GM23338 (cell line): ENCODE measurements at regions not wholly inside any gene's neighbourhood (a gene's known extent, or its start where the extent isn't known, plus 50 kb on each side); places are given as distances from the start of the nearest gene placed in this dataset.

ENCODE experiments used
- ATAC-seq: fragments of 200-7000 bp; cut with Tn5 transposase; 3 replicates; pipeline ENCODE4 v1.9.1; 2020
- DNase-seq: peaks from one replicate; pipeline ENCODE4 v3.0.0-alpha.2; 2015; ENCODE audit warnings: low spot score
- H2AFZ ChIP-seq: fragments of 200-600 bp; sonication (generic); 2 replicates; pipeline ENCODE4 v1.8.0; 2016; ENCODE audit warnings: antibody characterized with exemption, mild to moderate bottlenecking, moderate library complexity
- H3F3A ChIP-seq: fragments of 200-600 bp; sonication (generic); replicated peaks from 2 replicates; pipeline ENCODE4 v1.8.0; 2017; ENCODE audit warnings: antibody characterized with exemption, mixed run types, low read depth
- H3K27ac ChIP-seq: fragments of 200-600 bp; sonication (generic); 2 replicates; pipeline ENCODE4 v1.6.1; 2016; ENCODE audit warnings: low read depth
- H3K27me3 ChIP-seq: fragments of 200-600 bp; sonication (generic); 2 replicates; pipeline ENCODE4 v1.8.0; 2016; ENCODE audit warnings: mild to moderate bottlenecking, mixed run types, moderate library complexity; ENCODE audit not compliant: insufficient read depth
- H3K36me3 ChIP-seq: fragments of 200-600 bp; sonication (generic); 2 replicates; pipeline ENCODE4 v1.8.0; 2016; ENCODE audit warnings: mild to moderate bottlenecking; ENCODE audit not compliant: insufficient read depth
- H3K4me1 ChIP-seq: fragments of 200-600 bp; sonication (generic); 2 replicates; pipeline ENCODE4 v1.8.0; 2016; ENCODE audit warnings: mild to moderate bottlenecking, moderate library complexity; ENCODE audit not compliant: insufficient read depth
- H3K4me2 ChIP-seq: fragments of 200-600 bp; sonication (generic); 2 replicates; pipeline ENCODE4 v1.7.1; 2017; ENCODE audit warnings: mixed run types
- H3K4me3 ChIP-seq: fragments of 200-600 bp; sonication (generic); 2 replicates; pipeline ENCODE4 v1.6.1; 2016; ENCODE audit warnings: mixed run types
- H3K79me2 ChIP-seq: fragments of 200-600 bp; sonication (generic); replicated peaks from 2 replicates; pipeline ENCODE4 v1.8.0; 2017; ENCODE audit warnings: mild to moderate bottlenecking; ENCODE audit not compliant: insufficient read depth
- H3K9me2 ChIP-seq: fragments of 200-600 bp; sonication (generic); 2 replicates; pipeline ENCODE4 v1.8.0; 2017; ENCODE audit not compliant: insufficient read depth
- H4K20me1 ChIP-seq: fragments of 200-600 bp; sonication (generic); replicated peaks from 2 replicates; pipeline ENCODE4 v1.8.0; 2017; ENCODE audit warnings: mild to moderate bottlenecking; ENCODE audit not compliant: insufficient read depth
- H3K27ac Mint-ChIP-seq: 2 replicates; pipeline ENCODE4 v1.8.0; 2020; ENCODE audit warnings: inconsistent platforms, mild to moderate bottlenecking, moderate library complexity, mixed read lengths
- H3K27me3 Mint-ChIP-seq: 3 replicates; pipeline ENCODE4 v1.8.0; 2022; ENCODE audit warnings: low read depth, mild to moderate bottlenecking, moderate library complexity, mixed read lengths, inconsistent platforms; ENCODE audit not compliant: insufficient read depth, poor library complexity
- H3K36me3 Mint-ChIP-seq: 3 replicates; pipeline ENCODE4 v1.8.0; 2021; ENCODE audit warnings: low read depth, mild to moderate bottlenecking, inconsistent platforms, moderate library complexity, mixed read lengths
- H3K4me1 Mint-ChIP-seq: 3 replicates; pipeline ENCODE4 v1.8.0; 2020; ENCODE audit warnings: mild to moderate bottlenecking, inconsistent platforms, mixed read lengths
- H3K4me3 Mint-ChIP-seq: 3 replicates; pipeline ENCODE4 v1.8.0; 2021; ENCODE audit warnings: moderate library complexity, mild to moderate bottlenecking, inconsistent platforms, mixed read lengths
- H3K9me3 Mint-ChIP-seq: 3 replicates; pipeline ENCODE4 v1.8.0; 2020; ENCODE audit warnings: moderate library complexity, mild to moderate bottlenecking, inconsistent platforms, mixed read lengths
- CREB1 ChIP-seq: fragments of 250-450 bp; sonication (Bioruptor Pico); IDR thresholded peaks from 2 replicates; pipeline ENCODE4 v1.5.0; 2020; ENCODE audit warnings: low read depth, mild to moderate bottlenecking, moderate library complexity
- EZH2 ChIP-seq: fragments of 200-600 bp; sonication (generic); IDR thresholded peaks from one replicate; pipeline ENCODE4 v1.8.0; 2017; ENCODE audit warnings: antibody characterized with exemption, mild to moderate bottlenecking, low read depth; ENCODE audit not compliant: unreplicated experiment
- EZH2phosphoT487 ChIP-seq: fragments of 200-600 bp; sonication (generic); IDR thresholded peaks from one replicate; pipeline ENCODE4 v1.8.1; 2018; ENCODE audit warnings: antibody characterized with exemption; ENCODE audit not compliant: unreplicated experiment
- JUNB ChIP-seq: IDR thresholded peaks from one replicate; pipeline ENCODE4 v1.6.1; 2016; ENCODE audit warnings: antibody characterized with exemption; ENCODE audit not compliant: unreplicated experiment
- NANOG ChIP-seq: IDR thresholded peaks from 2 replicates; pipeline ENCODE4 v1.6.1; 2016; ENCODE audit warnings: antibody characterized with exemption, borderline replicate concordance
- POLR2AphosphoS5 ChIP-seq: IDR thresholded peaks from 2 replicates; pipeline ENCODE4 v1.6.1; 2016; ENCODE audit warnings: antibody characterized with exemption, low read depth
- STAT1 ChIP-seq: IDR thresholded peaks from one replicate; pipeline ENCODE4 v1.6.1; 2016; ENCODE audit warnings: antibody characterized with exemption; ENCODE audit not compliant: unreplicated experiment
- ZNF114 ChIP-seq: fragments of 250-450 bp; sonication (Bioruptor Pico); IDR thresholded peaks from 2 replicates; pipeline ENCODE4 v1.5.0; 2020; ENCODE audit warnings: mild to moderate bottlenecking, moderate library complexity
- ZNF331 ChIP-seq: fragments of 250-450 bp; sonication (Bioruptor Pico); IDR thresholded peaks from 2 replicates; pipeline ENCODE4 v1.5.0; 2020; ENCODE audit warnings: low read depth, mild to moderate bottlenecking, moderate library complexity
- ZNF462 ChIP-seq: fragments of 250-450 bp; sonication (Bioruptor Pico); IDR thresholded peaks from 2 replicates; pipeline ENCODE4 v1.5.0; 2020; ENCODE audit warnings: mild to moderate bottlenecking, moderate library complexity
- TF ChIP-seq, protein P1 (sequence below), 2 experiments: fragments of 200-600 bp in 1 of 2; sonication (generic) in 1 of 2; conservative IDR thresholded peaks; 2 replicates each; pipeline versions ENCODE4 v1.5.1 to v1.6.1; 2016 to 2017; ENCODE audit warnings: antibody characterized with exemption in 2 of 2, low read depth in 2 of 2, mild to moderate bottlenecking in 2 of 2, moderate library complexity in 1 of 2
- TF ChIP-seq, protein P2 (sequence below): IDR thresholded peaks from 2 replicates; pipeline ENCODE4 v1.6.1; 2016; ENCODE audit warnings: antibody characterized with exemption
- TF ChIP-seq, protein P3 (sequence below): IDR thresholded peaks from one replicate; pipeline ENCODE4 v1.6.1; 2018; ENCODE audit warnings: antibody characterized with exemption; ENCODE audit not compliant: unreplicated experiment

DNA sequence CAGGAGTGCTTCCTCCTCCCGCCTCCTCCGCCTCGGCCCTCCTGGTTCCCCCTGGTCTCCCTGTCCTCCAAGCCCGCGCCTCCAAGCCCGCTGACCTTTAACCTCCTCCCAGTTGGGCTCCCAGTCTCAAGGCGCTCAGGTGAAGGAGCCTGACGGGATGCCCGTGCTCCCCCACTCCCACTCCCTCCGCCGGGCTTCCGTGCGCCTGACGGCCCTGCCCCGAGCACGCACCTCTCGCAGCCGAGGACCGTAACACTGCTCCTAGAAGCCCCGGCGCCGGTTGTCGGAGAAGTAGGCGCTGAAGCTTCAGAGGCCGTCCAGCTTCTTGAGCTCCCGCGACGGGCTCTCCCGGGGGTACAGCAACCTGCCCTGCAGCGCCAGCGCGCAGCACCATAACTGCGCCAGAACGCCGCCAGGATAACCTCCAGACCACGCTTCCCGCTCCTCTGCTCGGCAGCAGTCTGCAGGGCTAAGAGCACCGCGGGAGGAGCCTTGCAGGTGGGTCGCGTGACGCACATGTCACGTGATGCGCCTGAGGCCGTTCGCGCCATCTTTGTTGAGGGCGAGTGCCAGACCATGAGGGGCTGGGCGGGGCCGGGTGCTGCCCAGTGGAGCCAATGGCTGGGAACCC, 71.0 kb upstream of the ZNF479 start:
- Histone ChIP-seq H3K27me3 (no peaks in the 10 kb centered on the region), H3K27ac (no peak overlapping the region), H3K36me3 (0 out of 2 replicates have a peak, but pooled peaks cover 5% of the 10 kb centered on the region), H3K9me2 (no peaks in the 10 kb centered on the region), H3K4me3 (no peak overlapping the region), H2AFZ (no peak overlapping the region), H3K79me2 (no peaks in the 10 kb centered on the region), H4K20me1 (no peaks in the 10 kb centered on the region), H3K4me2 (no peak overlapping the region), H3K4me1 (no peaks in the 10 kb centered on the region), H3F3A (no peaks in the 10 kb centered on the region)
- no peak for ATAC-seq
- no peak overlapping the region for H3K27ac Mint-ChIP-seq
- H3K36me3 Mint-ChIP-seq = peaks cover 26% of the 10 kb centered on the region
- no peaks in the 10 kb centered on the region for H3K4me1 Mint-ChIP-seq
- peaks cover 63% of the 10 kb centered on the region for H3K9me3 Mint-ChIP-seq
- TF ChIP-seq JUNB (no peak), EZH2phosphoT487 (no peak), POLR2AphosphoS5 (no peak), ZNF114 (CRISPR knock-in tag) (no peak), EZH2 (no peak), NANOG (no peak), STAT1 (no peak), ZNF462 (no peak), ZNF331 (no peak), CREB1 (no peak)
- TF ChIP-seq, protein P1, sequence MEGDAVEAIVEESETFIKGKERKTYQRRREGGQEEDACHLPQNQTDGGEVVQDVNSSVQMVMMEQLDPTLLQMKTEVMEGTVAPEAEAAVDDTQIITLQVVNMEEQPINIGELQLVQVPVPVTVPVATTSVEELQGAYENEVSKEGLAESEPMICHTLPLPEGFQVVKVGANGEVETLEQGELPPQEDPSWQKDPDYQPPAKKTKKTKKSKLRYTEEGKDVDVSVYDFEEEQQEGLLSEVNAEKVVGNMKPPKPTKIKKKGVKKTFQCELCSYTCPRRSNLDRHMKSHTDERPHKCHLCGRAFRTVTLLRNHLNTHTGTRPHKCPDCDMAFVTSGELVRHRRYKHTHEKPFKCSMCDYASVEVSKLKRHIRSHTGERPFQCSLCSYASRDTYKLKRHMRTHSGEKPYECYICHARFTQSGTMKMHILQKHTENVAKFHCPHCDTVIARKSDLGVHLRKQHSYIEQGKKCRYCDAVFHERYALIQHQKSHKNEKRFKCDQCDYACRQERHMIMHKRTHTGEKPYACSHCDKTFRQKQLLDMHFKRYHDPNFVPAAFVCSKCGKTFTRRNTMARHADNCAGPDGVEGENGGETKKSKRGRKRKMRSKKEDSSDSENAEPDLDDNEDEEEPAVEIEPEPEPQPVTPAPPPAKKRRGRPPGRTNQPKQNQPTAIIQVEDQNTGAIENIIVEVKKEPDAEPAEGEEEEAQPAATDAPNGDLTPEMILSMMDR (conservative IDR thresholded peaks at IDR 0.05; ENCODE audit: low read depth in 2 of 2) = no peak
- TF ChIP-seq, protein P2, sequence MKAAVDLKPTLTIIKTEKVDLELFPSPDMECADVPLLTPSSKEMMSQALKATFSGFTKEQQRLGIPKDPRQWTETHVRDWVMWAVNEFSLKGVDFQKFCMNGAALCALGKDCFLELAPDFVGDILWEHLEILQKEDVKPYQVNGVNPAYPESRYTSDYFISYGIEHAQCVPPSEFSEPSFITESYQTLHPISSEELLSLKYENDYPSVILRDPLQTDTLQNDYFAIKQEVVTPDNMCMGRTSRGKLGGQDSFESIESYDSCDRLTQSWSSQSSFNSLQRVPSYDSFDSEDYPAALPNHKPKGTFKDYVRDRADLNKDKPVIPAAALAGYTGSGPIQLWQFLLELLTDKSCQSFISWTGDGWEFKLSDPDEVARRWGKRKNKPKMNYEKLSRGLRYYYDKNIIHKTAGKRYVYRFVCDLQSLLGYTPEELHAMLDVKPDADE = no peak
- TF ChIP-seq, protein P3, sequence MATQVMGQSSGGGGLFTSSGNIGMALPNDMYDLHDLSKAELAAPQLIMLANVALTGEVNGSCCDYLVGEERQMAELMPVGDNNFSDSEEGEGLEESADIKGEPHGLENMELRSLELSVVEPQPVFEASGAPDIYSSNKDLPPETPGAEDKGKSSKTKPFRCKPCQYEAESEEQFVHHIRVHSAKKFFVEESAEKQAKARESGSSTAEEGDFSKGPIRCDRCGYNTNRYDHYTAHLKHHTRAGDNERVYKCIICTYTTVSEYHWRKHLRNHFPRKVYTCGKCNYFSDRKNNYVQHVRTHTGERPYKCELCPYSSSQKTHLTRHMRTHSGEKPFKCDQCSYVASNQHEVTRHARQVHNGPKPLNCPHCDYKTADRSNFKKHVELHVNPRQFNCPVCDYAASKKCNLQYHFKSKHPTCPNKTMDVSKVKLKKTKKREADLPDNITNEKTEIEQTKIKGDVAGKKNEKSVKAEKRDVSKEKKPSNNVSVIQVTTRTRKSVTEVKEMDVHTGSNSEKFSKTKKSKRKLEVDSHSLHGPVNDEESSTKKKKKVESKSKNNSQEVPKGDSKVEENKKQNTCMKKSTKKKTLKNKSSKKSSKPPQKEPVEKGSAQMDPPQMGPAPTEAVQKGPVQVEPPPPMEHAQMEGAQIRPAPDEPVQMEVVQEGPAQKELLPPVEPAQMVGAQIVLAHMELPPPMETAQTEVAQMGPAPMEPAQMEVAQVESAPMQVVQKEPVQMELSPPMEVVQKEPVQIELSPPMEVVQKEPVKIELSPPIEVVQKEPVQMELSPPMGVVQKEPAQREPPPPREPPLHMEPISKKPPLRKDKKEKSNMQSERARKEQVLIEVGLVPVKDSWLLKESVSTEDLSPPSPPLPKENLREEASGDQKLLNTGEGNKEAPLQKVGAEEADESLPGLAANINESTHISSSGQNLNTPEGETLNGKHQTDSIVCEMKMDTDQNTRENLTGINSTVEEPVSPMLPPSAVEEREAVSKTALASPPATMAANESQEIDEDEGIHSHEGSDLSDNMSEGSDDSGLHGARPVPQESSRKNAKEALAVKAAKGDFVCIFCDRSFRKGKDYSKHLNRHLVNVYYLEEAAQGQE = no peak
- peaks cover 2% of the 10 kb centered on the region for H3K27me3 Mint-ChIP-seq
- DNase-seq = no peak
- no peak overlapping the region for H3K4me3 Mint-ChIP-seq
